Gastroesophageal sphincter (tissue), 4 donors: ENCODE measurements at regions not wholly inside any gene's neighbourhood (a gene's known extent, or its start where the extent isn't known, plus 50 kb on each side); places are given as distances from the start of the nearest gene placed in this dataset.

Source experiments
- ATAC-seq: fragments of 150-250 bp; one replicate; pipeline ENCODE4 v1.9.1; 2016; ENCODE audit warnings: mild to moderate bottlenecking, moderate library complexity
- H3K27ac ChIP-seq, 4 donors: fragments of 200-600 bp; sonication (generic) in 3 of 4; 1 replicate in 3 of 4; 2 replicates in 1 of 4; pipeline ENCODE4 v1.5.1; 2016 to 2019
- H3K27me3 ChIP-seq: fragments of 200-600 bp; sonication (generic); one replicate; pipeline ENCODE4 v1.5.1; 2019
- H3K36me3 ChIP-seq, 2 donors: fragments of 200-600 bp; sonication (generic); one replicate each; pipeline ENCODE4 v1.5.1; 2019; ENCODE audit warnings: control low read depth in 1 of 2
- H3K4me1 ChIP-seq, 3 donors: fragments of 200-600 bp; sonication (generic); 1 replicate in 2 of 3; 2 replicates in 1 of 3; pipeline ENCODE4 v1.5.1; 2016 to 2019; ENCODE audit warnings: control low read depth in 2 of 3
- H3K4me3 ChIP-seq, 2 donors: fragments of 200-600 bp; sonication (generic); one replicate each; pipeline ENCODE4 v1.5.1; 2019; ENCODE audit warnings: mild to moderate bottlenecking in 1 of 2, moderate library complexity in 1 of 2
- H3K9me3 ChIP-seq, 3 donors: fragments of 200-600 bp; sonication (generic); one replicate each; pipeline ENCODE4 v1.5.1; 2017 to 2019; ENCODE audit warnings: control low read depth in 2 of 3
- EP300 ChIP-seq: sonication (generic); formaldehyde crosslinking; IDR thresholded peaks from one replicate; pipeline ENCODE4 v1.6.1; 2017; ENCODE audit warnings: antibody characterized with exemption, mild to moderate bottlenecking
- POLR2A ChIP-seq, 2 donors: fragments of 450-650 bp; IDR thresholded peaks; one replicate each; pipeline ENCODE4 v1.6.1; 2017; ENCODE audit warnings: antibody characterized with exemption in 2 of 2, mild to moderate bottlenecking in 2 of 2, moderate library complexity in 1 of 2
- POLR2AphosphoS5 ChIP-seq: sonication (generic); formaldehyde crosslinking; IDR thresholded peaks from one replicate; pipeline ENCODE4 v1.6.1; 2017; ENCODE audit warnings: antibody characterized with exemption
- whole genome bisulfite sequencing, 2 donors: methylation state at CpG; one replicate each; pipeline ENCODE4 v1.1.5; 2018; ENCODE audit warnings: low coverage in 1 of 2; 5-methylcytosine and 5-hydroxymethylcytosine counted together
- TF ChIP-seq, protein P1 (sequence below), 4 experiments: fragments of 200-600 bp in 2 of 4; fragments of 450-650 bp in 2 of 4; sonication (generic) in 1 of 4; IDR thresholded peaks; one replicate each; pipeline ENCODE4 v1.5.1; 2017 to 2019; ENCODE audit warnings: antibody characterized with exemption in 4 of 4, mild to moderate bottlenecking in 2 of 4, moderate library complexity in 2 of 4

DNA sequence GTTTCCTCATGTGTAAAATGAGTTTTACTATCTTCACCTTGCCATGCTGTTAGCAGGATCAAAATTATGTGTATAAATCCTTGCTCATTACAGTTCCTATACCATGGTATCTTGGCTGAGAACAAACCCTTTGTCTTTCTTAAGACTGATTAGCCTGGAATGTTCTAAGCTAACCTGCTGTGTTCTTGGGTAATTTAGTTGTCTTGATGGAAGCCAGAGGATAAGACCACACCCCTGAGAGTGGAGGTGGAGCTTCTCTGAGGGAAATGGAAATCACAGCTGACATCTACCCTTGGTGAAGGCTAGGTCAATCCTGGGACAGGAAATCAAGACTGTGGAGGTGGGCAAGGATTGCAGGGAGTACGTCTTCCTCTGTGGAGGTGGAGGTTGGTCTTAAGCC is 206.1 kb upstream of the ARHGAP20 start:
- H3K27ac ChIP-seq, result no peak overlapping the region
- TF ChIP-seq EP300 (no peak), POLR2AphosphoS5 (no peak), POLR2A (IDR thresholded peaks at IDR 0.05) (no peak)
- TF ChIP-seq, protein P1, sequence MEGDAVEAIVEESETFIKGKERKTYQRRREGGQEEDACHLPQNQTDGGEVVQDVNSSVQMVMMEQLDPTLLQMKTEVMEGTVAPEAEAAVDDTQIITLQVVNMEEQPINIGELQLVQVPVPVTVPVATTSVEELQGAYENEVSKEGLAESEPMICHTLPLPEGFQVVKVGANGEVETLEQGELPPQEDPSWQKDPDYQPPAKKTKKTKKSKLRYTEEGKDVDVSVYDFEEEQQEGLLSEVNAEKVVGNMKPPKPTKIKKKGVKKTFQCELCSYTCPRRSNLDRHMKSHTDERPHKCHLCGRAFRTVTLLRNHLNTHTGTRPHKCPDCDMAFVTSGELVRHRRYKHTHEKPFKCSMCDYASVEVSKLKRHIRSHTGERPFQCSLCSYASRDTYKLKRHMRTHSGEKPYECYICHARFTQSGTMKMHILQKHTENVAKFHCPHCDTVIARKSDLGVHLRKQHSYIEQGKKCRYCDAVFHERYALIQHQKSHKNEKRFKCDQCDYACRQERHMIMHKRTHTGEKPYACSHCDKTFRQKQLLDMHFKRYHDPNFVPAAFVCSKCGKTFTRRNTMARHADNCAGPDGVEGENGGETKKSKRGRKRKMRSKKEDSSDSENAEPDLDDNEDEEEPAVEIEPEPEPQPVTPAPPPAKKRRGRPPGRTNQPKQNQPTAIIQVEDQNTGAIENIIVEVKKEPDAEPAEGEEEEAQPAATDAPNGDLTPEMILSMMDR (IDR thresholded peaks at IDR 0.05), result no peak
- no peaks in the 10 kb centered on the region for H3K9me3 ChIP-seq
- H3K36me3 ChIP-seq, result no peaks in the 10 kb centered on the region
- no peaks in the 10 kb centered on the region for H3K27me3 ChIP-seq
- 100% methylated on average over 1 of the region's 1 CpG; no CpG with 5 or more reads in 1 of the 2 donors for WGBS, 2 donors
- H3K4me3 ChIP-seq, result no peak overlapping the region
- ATAC-seq, result no peak
- peaks cover 0 to 48% (median 4%) of the 10 kb centered on the region in 3 donors for H3K4me1 ChIP-seq

DNA sequence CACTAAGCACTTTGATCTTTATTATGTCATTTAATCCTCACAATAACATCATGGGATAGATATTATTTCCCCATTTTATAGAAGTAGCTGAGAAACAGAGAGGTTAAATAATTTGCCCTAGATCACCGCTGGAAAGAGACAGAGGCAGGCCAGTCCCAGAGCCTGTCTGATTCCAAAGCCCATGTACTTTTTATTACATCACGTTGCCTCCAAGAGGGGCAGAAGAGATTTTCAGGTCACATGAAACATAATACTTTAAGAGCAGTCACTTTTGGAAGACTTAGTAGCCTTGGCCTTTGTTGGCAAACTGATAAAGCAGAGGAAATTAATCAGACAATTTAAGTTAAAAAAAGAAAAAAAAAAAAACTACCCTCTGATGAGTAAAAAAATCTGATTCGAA is 200.2 kb upstream of the ARHGAP20 start:
- peak; percentile 34 for ATAC-seq
- H3K27ac ChIP-seq, result no peak overlapping the region
- H3K36me3 ChIP-seq, result no peaks in the 10 kb centered on the region
- WGBS, 2 donors, result 36 to 64% methylated on average over 3 of the region's 3 CpGs
- H3K4me3 ChIP-seq, result no peak overlapping the region
- H3K9me3 ChIP-seq, result no peaks in the 10 kb centered on the region
- no peak for TF ChIP-seq EP300
- no peak for TF ChIP-seq POLR2A (IDR thresholded peaks at IDR 0.05)
- no peak for TF ChIP-seq POLR2AphosphoS5
- TF ChIP-seq, protein P1 (IDR thresholded peaks at IDR 0.05), result no peak
- peaks cover 2 to 26% (median 9%) of the 10 kb centered on the region in 3 donors for H3K4me1 ChIP-seq
- no peaks in the 10 kb centered on the region for H3K27me3 ChIP-seq

DNA sequence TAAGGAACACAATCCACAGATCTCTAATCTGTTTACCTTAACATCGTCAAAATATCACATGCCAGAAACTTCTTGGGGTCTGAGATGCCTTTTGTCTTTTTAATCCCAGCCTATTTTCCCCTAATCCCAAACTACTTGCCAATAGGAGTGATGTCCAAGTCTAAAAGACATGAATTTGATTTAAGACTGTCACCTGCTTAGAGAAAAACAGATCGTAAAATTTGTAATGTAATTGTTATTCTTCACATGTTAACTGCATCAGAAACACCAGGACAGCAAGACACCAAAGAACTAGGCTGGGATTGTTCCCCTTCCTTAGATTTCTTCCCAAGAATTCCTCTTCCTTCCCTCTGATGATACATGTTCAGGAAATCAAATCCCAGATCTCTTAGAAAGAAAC is 198.1 kb upstream of the ARHGAP20 start:
- H3K27ac ChIP-seq, result no peak overlapping the region
- H3K27me3 ChIP-seq, result no peaks in the 10 kb centered on the region
- H3K9me3 ChIP-seq, result no peaks in the 10 kb centered on the region
- 37 to 46% methylated on average over 2 of the region's 2 CpGs for WGBS, 2 donors
- H3K36me3 ChIP-seq, result no peaks in the 10 kb centered on the region
- peaks cover 3 to 29% (median 9%) of the 10 kb centered on the region in 3 donors for H3K4me1 ChIP-seq
- TF ChIP-seq EP300 (no peak), POLR2AphosphoS5 (no peak), POLR2A (IDR thresholded peaks at IDR 0.05) (no peak)
- TF ChIP-seq, protein P1 (IDR thresholded peaks at IDR 0.05), result no peak
- ATAC-seq, result no peak
- H3K4me3 ChIP-seq, result no peak overlapping the region

DNA sequence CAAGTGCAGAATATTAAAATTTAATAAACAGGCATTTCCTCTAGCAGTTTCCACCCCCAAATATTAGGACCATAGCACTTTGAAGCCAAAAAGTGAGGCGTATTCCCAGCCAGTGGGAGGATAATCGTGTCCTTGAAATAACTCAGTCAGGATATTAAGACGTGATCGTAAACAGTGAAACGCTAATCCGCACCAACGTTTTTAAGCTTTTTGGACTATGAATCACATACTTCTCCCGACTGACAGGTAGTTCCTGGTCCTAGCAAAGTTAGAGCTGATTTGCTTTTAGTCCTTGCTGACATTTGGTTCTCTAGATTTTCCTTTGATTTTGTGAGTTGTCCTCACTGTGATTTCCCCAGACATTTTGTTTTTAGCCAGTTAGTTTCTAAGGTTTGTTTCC is 197.1 kb upstream of the ARHGAP20 start:
- TF ChIP-seq POLR2AphosphoS5 (peak; percentile 72), POLR2A (IDR thresholded peaks at IDR 0.05) (no peak)
- H3K9me3 ChIP-seq, result no peaks in the 10 kb centered on the region
- no peak overlapping the region for H3K4me3 ChIP-seq
- peaks cover 3 to 29% (median 9%) of the 10 kb centered on the region in 3 donors for H3K4me1 ChIP-seq
- ATAC-seq, result peak; percentile 41
- H3K27me3 ChIP-seq, result no peaks in the 10 kb centered on the region
- H3K27ac ChIP-seq, result peak overlapping the region; percentile 40 to 52 (median 49)
- WGBS, 2 donors, result 17 to 20% methylated on average over 7 to 8 of the region's 8 CpGs
- H3K36me3 ChIP-seq, result no peaks in the 10 kb centered on the region

DNA sequence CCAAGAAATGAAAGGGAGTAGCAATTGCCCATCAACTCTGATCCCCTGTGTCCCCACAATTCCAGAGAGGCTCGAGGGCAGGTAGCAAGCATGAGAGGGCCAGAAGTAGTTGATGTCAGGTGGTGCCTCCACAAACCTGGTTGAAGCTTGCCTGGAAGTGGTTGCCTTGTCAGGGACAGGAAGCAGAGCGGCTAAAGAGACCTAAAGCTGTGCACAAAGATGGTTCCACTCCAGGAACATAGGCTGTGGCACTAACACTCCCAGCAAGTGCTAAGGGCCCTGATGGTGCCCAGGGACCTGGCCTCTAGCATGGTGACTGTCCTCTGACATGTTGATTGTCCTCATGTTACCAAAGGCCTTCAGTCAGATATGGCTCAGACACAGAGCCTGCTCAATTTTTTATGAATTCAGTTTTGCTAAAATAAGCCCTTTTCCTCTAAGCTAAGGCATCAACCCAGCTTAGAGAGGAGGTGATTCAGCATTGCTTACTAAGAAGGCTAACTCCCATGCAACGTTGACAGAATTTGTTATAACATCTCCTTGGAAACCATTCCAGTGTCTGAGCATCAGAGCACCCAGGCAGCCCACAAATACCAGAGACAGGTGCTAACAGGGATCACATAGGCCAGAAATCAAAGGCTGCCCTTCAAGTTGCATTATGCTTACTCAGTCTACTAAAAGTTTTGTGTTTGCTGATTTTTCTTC is 196.3 kb upstream of the ARHGAP20 start:
- Histone ChIP-seq H3K9me3 (no peaks in the 10 kb centered on the region), H3K27ac (peak overlapping the region in 3 of 4 donors; percentile 40 to 52 (median 48))

DNA sequence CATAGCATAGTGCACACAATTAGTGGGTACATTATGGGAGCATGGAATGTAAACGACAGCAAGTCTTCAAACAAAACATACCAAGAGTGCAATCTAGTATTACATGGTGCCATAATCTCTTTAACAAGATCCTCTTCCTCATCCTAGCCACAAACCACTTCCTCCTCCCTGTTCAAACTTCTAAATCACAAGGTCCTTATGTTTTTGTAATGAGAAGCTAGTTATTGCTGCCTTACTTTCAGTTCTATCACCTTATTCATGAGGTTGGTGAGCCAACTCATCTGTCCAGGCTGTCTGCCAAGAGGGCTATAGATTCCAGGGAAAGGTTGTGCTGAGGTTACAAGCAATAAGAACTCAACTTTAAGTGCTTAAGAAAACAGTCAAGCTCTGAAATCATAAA is 195.4 kb upstream of the ARHGAP20 start:
- peak overlapping the region in 3 of 4 donors; percentile 1 to 52 (median 40) for H3K27ac ChIP-seq
- ATAC-seq, result no peak
- peaks cover 3 to 29% (median 9%) of the 10 kb centered on the region in 3 donors for H3K4me1 ChIP-seq
- peak; percentile 17 for TF ChIP-seq POLR2AphosphoS5
- no peak for TF ChIP-seq EP300
- no peaks in the 10 kb centered on the region for H3K36me3 ChIP-seq
- no peaks in the 10 kb centered on the region for H3K27me3 ChIP-seq
- WGBS, 2 donors, result 50 to 64% methylated on average over 1 of the region's 1 CpG
- H3K4me3 ChIP-seq, result no peak overlapping the region
- H3K9me3 ChIP-seq, result no peaks in the 10 kb centered on the region

More for the DNA sequence above, 196.3 kb upstream of the ARHGAP20 start:
- 40 to 50% methylated on average over 2 of the region's 3 CpGs for WGBS, 2 donors
- ATAC-seq, result peak; percentile 63
- Histone ChIP-seq H3K36me3 (no peaks in the 10 kb centered on the region), H3K27me3 (no peaks in the 10 kb centered on the region), H3K4me1 (peaks cover 3 to 29% (median 9%) of the 10 kb centered on the region in 3 donors), H3K4me3 (no peak overlapping the region)
- TF ChIP-seq POLR2A (IDR thresholded peaks at IDR 0.05) (no peak), POLR2AphosphoS5 (peak; percentile 59)
